GM12864 (cell line): ENCODE measurements at regions not wholly inside any gene's neighbourhood (a gene's known extent, or its start where the extent isn't known, plus 50 kb on each side); places are given as distances from the start of the nearest gene placed in this dataset.

Source experiments
- DNase-seq: peaks from one replicate; pipeline ENCODE4 v3.0.0-alpha.2; 2011; ENCODE audit warnings: low read depth
- H3K4me3 ChIP-seq: 2 replicates; pipeline ENCODE4 v1.5.1; 2011; ENCODE audit warnings: mild to moderate bottlenecking, low read depth, low read length, control low read depth
- TF ChIP-seq, protein P1 (sequence below): IDR thresholded peaks from 2 replicates; pipeline ENCODE4 v1.5.1; 2011; ENCODE audit warnings: low read depth, mild to moderate bottlenecking, moderate library complexity, low read length, control low read depth, inconsistent platforms; ENCODE audit errors: missing control alignments

DNA sequence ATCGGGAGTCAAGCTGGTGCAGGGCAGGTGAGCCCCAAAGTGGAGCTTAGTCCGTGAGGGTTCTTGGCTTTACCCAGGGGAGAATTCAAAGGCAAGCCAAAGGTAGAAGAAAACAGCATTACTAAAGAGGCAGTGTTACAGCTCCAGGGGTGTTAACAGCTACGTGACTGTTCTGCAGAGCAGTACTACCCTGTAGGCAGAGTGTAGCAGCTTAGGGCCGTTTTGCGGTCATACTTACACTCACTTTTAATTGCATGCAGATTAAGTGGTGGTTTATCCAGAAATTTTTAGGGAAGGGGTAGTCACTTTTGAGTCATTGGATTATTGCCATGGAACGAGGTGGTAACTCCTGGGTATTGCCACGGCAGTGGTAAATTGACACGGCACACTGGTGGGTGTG is 482.2 kb downstream of the SLITRK5 start:
- H3K4me3 ChIP-seq = no peak overlapping the region
- DNase-seq = no peak
- TF ChIP-seq, protein P1, sequence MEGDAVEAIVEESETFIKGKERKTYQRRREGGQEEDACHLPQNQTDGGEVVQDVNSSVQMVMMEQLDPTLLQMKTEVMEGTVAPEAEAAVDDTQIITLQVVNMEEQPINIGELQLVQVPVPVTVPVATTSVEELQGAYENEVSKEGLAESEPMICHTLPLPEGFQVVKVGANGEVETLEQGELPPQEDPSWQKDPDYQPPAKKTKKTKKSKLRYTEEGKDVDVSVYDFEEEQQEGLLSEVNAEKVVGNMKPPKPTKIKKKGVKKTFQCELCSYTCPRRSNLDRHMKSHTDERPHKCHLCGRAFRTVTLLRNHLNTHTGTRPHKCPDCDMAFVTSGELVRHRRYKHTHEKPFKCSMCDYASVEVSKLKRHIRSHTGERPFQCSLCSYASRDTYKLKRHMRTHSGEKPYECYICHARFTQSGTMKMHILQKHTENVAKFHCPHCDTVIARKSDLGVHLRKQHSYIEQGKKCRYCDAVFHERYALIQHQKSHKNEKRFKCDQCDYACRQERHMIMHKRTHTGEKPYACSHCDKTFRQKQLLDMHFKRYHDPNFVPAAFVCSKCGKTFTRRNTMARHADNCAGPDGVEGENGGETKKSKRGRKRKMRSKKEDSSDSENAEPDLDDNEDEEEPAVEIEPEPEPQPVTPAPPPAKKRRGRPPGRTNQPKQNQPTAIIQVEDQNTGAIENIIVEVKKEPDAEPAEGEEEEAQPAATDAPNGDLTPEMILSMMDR = no peak

DNA sequence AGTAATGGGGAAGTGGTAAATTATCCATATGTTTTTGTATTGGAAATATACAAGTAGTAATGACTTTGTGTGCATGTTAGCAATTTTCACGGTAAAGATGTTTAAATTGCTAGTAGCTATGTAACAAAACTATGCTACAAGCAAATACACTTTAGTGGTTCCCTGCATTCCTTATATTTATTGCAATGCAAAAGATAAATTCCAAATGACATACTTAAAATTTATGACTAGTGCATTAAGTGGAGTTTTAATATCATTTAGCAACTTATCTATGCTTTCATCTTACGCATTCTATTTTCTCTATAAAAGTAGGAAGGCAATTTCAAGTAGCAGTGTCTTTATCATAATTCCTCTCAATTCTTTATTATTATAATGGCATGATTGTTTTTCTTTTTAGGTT is 482.8 kb downstream of the SLITRK5 start:
- DNase-seq = no peak
- TF ChIP-seq, protein P1 = no peak
- H3K4me3 ChIP-seq = no peak overlapping the region

GRCh38 chr13:88162076-88162702 is 491.0 kb downstream of the SLITRK5 start:
- no peak overlapping the region for H3K4me3 ChIP-seq
- TF ChIP-seq, protein P1 = no peak
- no peak for DNase-seq

DNA sequence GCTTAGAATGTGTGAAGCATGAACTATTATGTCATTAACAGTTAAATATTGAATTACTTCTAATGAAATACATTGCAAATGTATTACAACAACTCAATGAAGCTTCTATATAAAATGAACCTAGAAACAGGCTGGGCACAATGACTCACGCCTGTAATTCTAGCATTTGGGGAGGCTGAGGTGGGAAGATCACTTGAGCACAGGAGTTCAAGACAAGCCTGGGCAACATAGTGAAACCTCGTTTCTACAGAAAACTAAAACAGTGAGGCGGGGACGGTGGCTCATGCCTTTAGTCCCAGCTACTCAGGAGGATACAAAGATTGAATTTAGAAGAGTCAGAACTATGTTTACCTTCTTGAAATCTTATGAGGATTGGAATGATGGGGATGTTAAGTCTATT is 505.1 kb downstream of the SLITRK5 start:
- DNase-seq = no peak
- no peak overlapping the region for H3K4me3 ChIP-seq
- TF ChIP-seq, protein P1 = no peak

DNA sequence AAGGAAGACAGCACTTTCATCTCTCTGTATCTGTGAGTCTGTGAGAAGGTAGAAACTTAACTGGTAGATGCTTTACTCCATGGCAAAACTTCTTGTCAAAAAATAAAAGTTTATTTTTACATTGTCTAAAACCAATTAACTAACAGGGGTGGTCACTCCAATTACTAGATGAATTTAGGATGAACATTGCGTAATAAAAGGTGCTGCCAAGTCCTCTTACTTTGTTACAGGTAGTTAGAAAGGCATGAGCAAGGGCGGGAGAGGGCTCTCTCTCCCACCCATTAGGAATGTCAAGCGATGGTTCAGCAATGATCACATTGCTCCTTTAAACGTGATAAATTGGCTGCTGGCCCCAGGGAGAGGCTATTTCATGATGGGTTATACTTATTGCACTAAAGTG is 512.3 kb downstream of the SLITRK5 start:
- no peak for DNase-seq
- no peak overlapping the region for H3K4me3 ChIP-seq
- TF ChIP-seq, protein P1 = no peak

DNA sequence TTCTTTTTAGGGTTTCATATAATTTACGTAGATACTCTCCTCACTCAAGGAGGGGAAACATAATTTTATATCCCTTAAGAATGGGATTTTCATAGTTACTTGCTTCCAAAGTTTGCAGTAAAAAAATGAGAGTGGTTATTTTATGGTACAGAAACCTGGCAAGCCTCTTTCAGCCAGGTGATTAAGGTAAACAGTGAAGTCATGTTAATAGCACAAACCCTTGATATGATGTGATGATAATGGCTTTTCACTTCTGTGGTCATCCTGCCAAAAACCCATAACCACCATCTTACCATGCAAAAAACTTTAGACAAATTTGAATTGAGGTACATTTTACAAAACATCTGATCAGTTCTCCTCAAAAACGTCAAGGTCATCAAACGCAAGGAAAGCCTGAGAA is 517.8 kb downstream of the SLITRK5 start:
- TF ChIP-seq, protein P1 = no peak
- no peak for DNase-seq
- no peak overlapping the region for H3K4me3 ChIP-seq

DNA sequence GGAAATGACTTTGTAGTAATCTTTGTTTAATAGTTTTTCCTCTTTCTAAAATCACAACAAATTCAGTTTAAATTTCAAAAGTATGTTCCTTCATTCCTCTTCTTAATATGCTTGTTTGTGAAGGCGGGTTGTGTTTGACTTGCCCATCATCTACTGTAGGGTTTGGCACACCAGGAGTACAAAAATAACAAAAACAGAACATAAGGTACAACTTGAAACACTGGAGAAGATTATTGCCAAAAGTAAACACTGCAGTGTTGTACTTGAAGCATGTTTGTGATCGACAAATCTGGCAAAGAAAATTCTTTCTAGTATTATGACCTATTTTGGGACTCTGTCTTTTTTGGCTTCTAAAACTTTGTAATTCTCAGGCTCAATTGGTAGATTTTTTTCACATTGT is 518.6 kb downstream of the SLITRK5 start:
- no peak overlapping the region for H3K4me3 ChIP-seq
- TF ChIP-seq, protein P1 = no peak
- DNase-seq = no peak
